H1 (cell line): ENCODE measurements at regions not wholly inside any gene's neighbourhood (a gene's known extent, or its start where the extent isn't known, plus 50 kb on each side); places are given as distances from the start of the nearest gene placed in this dataset.

Source experiments
- CTCF ChIA-PET: fragments of 300-600 bp; sonication (Branson Sonifier 250); formaldehyde crosslinking; loops from one replicate; lab custom pipeline; 2021; ENCODE audit not compliant: partially characterized antibody; lab: Charles Lee
- POLR2A ChIA-PET: fragments of 300-600 bp; sonication (Branson Sonifier 250); formaldehyde crosslinking; loops from one replicate; lab custom pipeline; 2021; ENCODE audit warnings: inconsistent platforms; ENCODE audit not compliant: partially characterized antibody; lab: Charles Lee
- DNase-seq, 2 experiments: peaks; one replicate each; pipeline versions ENCODE4 v3.0.0 to v3.0.0-alpha.2; 2010 to 2022; ENCODE audit warnings: low spot score in 2 of 2, low read depth in 1 of 2, mixed read lengths in 1 of 2
- FAIRE-seq: peaks from 2 replicates; lab custom pipeline; 2011; peaks lifted over from hg19 to GRCh38; lab: Jason Lieb, UNC
- H2AFZ ChIP-seq: 2 replicates; pipeline ENCODE4 v1.8.1; 2012; ENCODE audit warnings: low read length, inconsistent platforms
- H2AK5ac ChIP-seq: 2 replicates; pipeline ENCODE4 v1.6.1; 2013; ENCODE audit warnings: low read depth, low read length
- H2BK120ac ChIP-seq: replicated peaks from 2 replicates; pipeline ENCODE3; 2013; ENCODE audit warnings: low read depth, low read length, inconsistent platforms
- H2BK12ac ChIP-seq: 2 replicates; pipeline ENCODE4 v1.6.1; 2013; ENCODE audit warnings: low read depth, low read length
- H2BK15ac ChIP-seq: 2 replicates; pipeline ENCODE4 v1.6.1; 2013; ENCODE audit warnings: low read length
- H2BK20ac ChIP-seq: 2 replicates; pipeline ENCODE4 v1.6.1; 2013; ENCODE audit warnings: low read length
- H2BK5ac ChIP-seq: 2 replicates; pipeline ENCODE4 v1.6.1; 2013; ENCODE audit warnings: low read depth, low read length
- H3K14ac ChIP-seq: 2 replicates; pipeline ENCODE4 v1.6.1; 2013; ENCODE audit warnings: inconsistent platforms; ENCODE audit not compliant: insufficient read length
- H3K18ac ChIP-seq: 2 replicates; pipeline ENCODE4 v1.6.1; 2013; ENCODE audit warnings: low read length; ENCODE audit errors: extremely low read depth
- H3K23ac ChIP-seq: 2 replicates; pipeline ENCODE4 v1.6.1; 2013; ENCODE audit warnings: inconsistent platforms; ENCODE audit not compliant: insufficient read length
- H3K23me2 ChIP-seq: 2 replicates; pipeline ENCODE4 v1.6.1; 2013; ENCODE audit warnings: low read depth, low read length
- H3K27ac ChIP-seq: 2 replicates; pipeline ENCODE4 v1.6.1; 2011; ENCODE audit warnings: low read depth, low read length, inconsistent platforms
- H3K27me3 ChIP-seq, 4 experiments: replicated peaks in 1 of 4; 1 replicate in 1 of 4; 2 replicates in 3 of 4; pipeline versions ENCODE4 v1.6.1 to v1.8.1; 2011 to 2013; ENCODE audit warnings: low read length in 3 of 4, mild to moderate bottlenecking in 3 of 4, inconsistent platforms in 2 of 4, mixed read lengths in 2 of 4, moderate library complexity in 1 of 4; ENCODE audit not compliant: control insufficient read depth in 3 of 4, insufficient read depth in 3 of 4; ENCODE audit errors: extremely low read depth in 1 of 4
- H3K36me3 ChIP-seq, 4 experiments: 2 replicates each; pipeline versions ENCODE4 v1.6.1 to v1.8.1; 2011 to 2013; ENCODE audit warnings: mild to moderate bottlenecking in 4 of 4, low read length in 3 of 4, moderate library complexity in 2 of 4, control low read depth in 1 of 4, inconsistent platforms in 1 of 4; ENCODE audit not compliant: insufficient read depth in 4 of 4, control insufficient read depth in 2 of 4
- H3K4ac ChIP-seq: replicated peaks from 2 replicates; pipeline ENCODE3; 2013; ENCODE audit warnings: low read length, low read depth, mixed read lengths, inconsistent platforms; ENCODE audit not compliant: insufficient read length
- H3K4me1 ChIP-seq, 4 experiments: replicated peaks in 1 of 4; 1 replicate in 1 of 4; 2 replicates in 3 of 4; pipeline versions ENCODE4 v1.6.1 to v1.8.1; 2011 to 2013; ENCODE audit warnings: low read length in 3 of 4, inconsistent platforms in 2 of 4, mixed read lengths in 1 of 4; ENCODE audit not compliant: insufficient read depth in 4 of 4, control insufficient read depth in 3 of 4
- H3K4me2 ChIP-seq, 2 experiments: 2 replicates each; pipeline versions ENCODE4 v1.6.1 to v1.8.1; 2011 to 2013; ENCODE audit warnings: low read depth in 2 of 2, low read length in 2 of 2, control low read depth in 1 of 2, inconsistent platforms in 1 of 2, mild to moderate bottlenecking in 1 of 2; ENCODE audit not compliant: insufficient read depth in 1 of 2
- H3K4me3 ChIP-seq, 4 experiments: fragments of 200-600, 300-600 bp in 1 of 4; sonication (generic), shearing (Covaris generic), sonication (Bioruptor Twin) in 1 of 4; 2 replicates each; pipeline versions ENCODE4 v1.5.1 to v1.8.1; 2011 to 2016; ENCODE audit warnings: low read length in 4 of 4, low read depth in 3 of 4, control low read depth in 2 of 4, inconsistent platforms in 2 of 4, mild to moderate bottlenecking in 2 of 4, mixed read lengths in 1 of 4, moderate library complexity in 1 of 4; ENCODE audit not compliant: insufficient read depth in 2 of 4; ENCODE audit errors: extremely low read depth in 1 of 4
- H3K56ac ChIP-seq: replicated peaks from 2 replicates; pipeline ENCODE3; 2013; ENCODE audit warnings: low read depth, mild to moderate bottlenecking, mixed read lengths, low read length, inconsistent platforms; ENCODE audit not compliant: insufficient read length
- H3K79me1 ChIP-seq: 2 replicates; pipeline ENCODE4 v1.6.1; 2013; ENCODE audit warnings: low read depth, low read length, control low read depth
- H3K79me2 ChIP-seq, 2 experiments: 2 replicates each; pipeline versions ENCODE4 v1.6.1 to v1.8.1; 2012 to 2013; ENCODE audit warnings: low read length in 2 of 2, mild to moderate bottlenecking in 2 of 2, inconsistent platforms in 1 of 2; ENCODE audit not compliant: insufficient read depth in 2 of 2, control insufficient read depth in 1 of 2
- H3K9ac ChIP-seq, 4 experiments: replicated peaks in 1 of 4; 1 replicate in 1 of 4; 2 replicates in 3 of 4; pipeline versions ENCODE4 v1.6.1 to v1.8.1; 2011 to 2013; ENCODE audit warnings: low read depth in 3 of 4, low read length in 3 of 4, control low read depth in 2 of 4, mild to moderate bottlenecking in 2 of 4, moderate library complexity in 2 of 4, inconsistent platforms in 1 of 4; ENCODE audit errors: extremely low read depth in 1 of 4
- H3K9me3 ChIP-seq, 2 experiments: 2 replicates each; pipeline versions ENCODE4 v1.6.1 to v1.8.1; 2012 to 2013; ENCODE audit warnings: mild to moderate bottlenecking in 2 of 2, moderate library complexity in 2 of 2, control low read depth in 1 of 2, inconsistent platforms in 1 of 2, low read depth in 1 of 2, low read length in 1 of 2, mixed read lengths in 1 of 2; ENCODE audit not compliant: insufficient read depth in 2 of 2
- H4K20me1 ChIP-seq, 2 experiments: replicated peaks in 1 of 2; 2 replicates each; pipeline versions ENCODE3 to v1.8.1; 2011 to 2013; ENCODE audit warnings: inconsistent platforms in 2 of 2, low read length in 2 of 2, mild to moderate bottlenecking in 1 of 2; ENCODE audit not compliant: insufficient read depth in 2 of 2, control insufficient read depth in 1 of 2
- H4K5ac ChIP-seq: 2 replicates; pipeline ENCODE4 v1.6.1; 2013; ENCODE audit warnings: low read length, low read depth, mixed read lengths, inconsistent platforms; ENCODE audit not compliant: insufficient read length
- H4K8ac ChIP-seq: 2 replicates; pipeline ENCODE4 v1.8.0; 2013; ENCODE audit warnings: mild to moderate bottlenecking, moderate library complexity, low read length, inconsistent platforms; ENCODE audit not compliant: insufficient read depth; ENCODE audit errors: extremely low read depth
- H4K91ac ChIP-seq: replicated peaks from 2 replicates; pipeline ENCODE3; 2013; ENCODE audit warnings: low read length, mixed read lengths, inconsistent platforms; ENCODE audit not compliant: insufficient read length
- JUN ChIP-seq: IDR thresholded peaks from 2 replicates; pipeline ENCODE4 v1.6.1; 2011; ENCODE audit warnings: low read depth, mild to moderate bottlenecking, improper control_type of control experiment, low read length
- WGBS, 2 experiments: shearing (Covaris generic) in 1 of 2; methylation state at CpG; one replicate each; pipeline versions ENCODE4 v1.1.6 to v1.1.7; 2013 to 2015; ENCODE audit warnings: low lambda C conversion rate in 2 of 2, mixed read lengths in 2 of 2, inconsistent platforms in 1 of 2, low coverage in 1 of 2, missing lambda C conversion rate in 1 of 2; ENCODE audit not compliant: insufficient replicate concordance in 2 of 2, insufficient coverage in 1 of 2, insufficient read length in 1 of 2; ENCODE audit errors: extremely low coverage in 1 of 2, missing lambda C conversion rate in 1 of 2; 5-methylcytosine and 5-hydroxymethylcytosine counted together

GRCh38 chr9:85223506-85224125 is 518.1 kb downstream of the AGTPBP1 start:
- H3K14ac ChIP-seq = no peak overlapping the region
- H2BK5ac ChIP-seq = no peak overlapping the region
- no peak overlapping the region for H2BK15ac ChIP-seq
- H3K9me3 ChIP-seq = no peaks in the 10 kb centered on the region
- no peak overlapping the region for H4K91ac ChIP-seq
- DNase-seq (no peak), FAIRE-seq (no peak)
- no peaks in the 10 kb centered on the region for H3K79me2 ChIP-seq
- H3K4me2 ChIP-seq = no peak overlapping the region
- H2AK5ac ChIP-seq = no peak overlapping the region
- WGBS, 2 experiments = 89% methylated on average over 2 of the region's 2 CpGs; no CpG with 5 or more reads in 1 of the 2 experiments
- no peak overlapping the region for H3K27ac ChIP-seq
- CTCF ChIA-PET = no interaction called here
- no peak overlapping the region for H3K23ac ChIP-seq
- TF ChIP-seq JUN = no peak
- H3K4me3 ChIP-seq = no peak overlapping the region
- no peaks in the 10 kb centered on the region for H4K20me1 ChIP-seq
- no peak overlapping the region for H2BK20ac ChIP-seq
- no peak overlapping the region for H4K5ac ChIP-seq
- POLR2A ChIA-PET = no interaction called here
- no peaks in the 10 kb centered on the region for H3K23me2 ChIP-seq
- H2BK12ac ChIP-seq = no peak overlapping the region
- no peak overlapping the region for H3K4ac ChIP-seq
- no peaks in the 10 kb centered on the region for H3K4me1 ChIP-seq
- H4K8ac ChIP-seq = no peak overlapping the region
- no peaks in the 10 kb centered on the region for H3K79me1 ChIP-seq
- H3K56ac ChIP-seq = no peak overlapping the region
- no peaks in the 10 kb centered on the region for H3K27me3 ChIP-seq
- no peak overlapping the region for H3K9ac ChIP-seq
- H3K36me3 ChIP-seq = no peaks in the 10 kb centered on the region
- no peak overlapping the region for H2BK120ac ChIP-seq
- H2AFZ ChIP-seq = no peak overlapping the region
- H3K18ac ChIP-seq = no peak overlapping the region
